B cell (primary cell): ENCODE measurements at regions not wholly inside any gene's neighbourhood (a gene's known extent, or its start where the extent isn't known, plus 50 kb on each side); places are given as distances from the start of the nearest gene placed in this dataset.

ENCODE experiments used
- ATAC-seq: fragments of 200-7000 bp; cut with Tn5 transposase; one replicate; pipeline ENCODE4 v1.10.0; 2021; ENCODE audit warnings: low read depth, mild to moderate bottlenecking, moderate number of reproducible peaks, moderate library complexity
- CTCF ChIA-PET: fragments of 350-600 bp; sonication (Branson Sonifier 250); formaldehyde crosslinking; loops from one replicate; lab custom pipeline; 2021; ENCODE audit warnings: antibody characterized with exemption, inconsistent platforms; lab: Charles Lee
- POLR2A ChIA-PET: fragments of 350-600 bp; sonication (Branson Sonifier 250); formaldehyde crosslinking; loops from one replicate; lab custom pipeline; 2021; ENCODE audit warnings: antibody characterized with exemption; lab: Charles Lee
- DNase-seq: peaks from one replicate; pipeline ENCODE4 v3.0.0; 2013
- H2AFZ ChIP-seq: 2 replicates; pipeline ENCODE4 v1.6.1; 2012; ENCODE audit warnings: mild to moderate bottlenecking, low read depth, low read length; ENCODE audit not compliant: insufficient read depth, poor library complexity, severe bottlenecking
- H3K27ac ChIP-seq, 2 donors: 1 replicate in 1 of 2; 2 replicates in 1 of 2; pipeline ENCODE4 v1.5.1; 2012 to 2013; ENCODE audit warnings: low read length in 2 of 2, mild to moderate bottlenecking in 2 of 2, moderate library complexity in 1 of 2
- H3K27me3 ChIP-seq, 4 experiments: fragments of 200-600 bp in 1 of 4; sonication (generic) in 1 of 4; replicated peaks in 1 of 4; 1 replicate in 2 of 4; 2 replicates in 2 of 4; pipeline versions ENCODE4 v1.6.1 to v1.7.0; 2013 to 2016; ENCODE audit warnings: low read length in 3 of 4, mild to moderate bottlenecking in 2 of 4, mixed read lengths in 1 of 4, moderate library complexity in 1 of 4; ENCODE audit not compliant: insufficient read depth in 4 of 4, control insufficient read depth in 3 of 4; ENCODE audit errors: control extremely low read depth in 1 of 4
- H3K36me3 ChIP-seq, 2 experiments: replicated peaks in 1 of 2; 1 replicate in 1 of 2; 2 replicates in 1 of 2; pipeline versions ENCODE4 v1.6.1 to v1.7.1; 2013; ENCODE audit warnings: low read length in 1 of 2; ENCODE audit not compliant: insufficient read depth in 2 of 2, control insufficient read depth in 1 of 2; ENCODE audit errors: control extremely low read depth in 1 of 2, extremely low read depth in 1 of 2
- H3K4me1 ChIP-seq, 2 donors: fragments of 200-600 bp in 1 of 2; sonication (generic) in 1 of 2; 1 replicate in 1 of 2; 2 replicates in 1 of 2; pipeline versions ENCODE4 v1.5.1 to v1.6.1; 2013 to 2017; ENCODE audit warnings: low read length in 2 of 2; ENCODE audit not compliant: control insufficient read depth in 2 of 2, insufficient read depth in 2 of 2
- H3K4me2 ChIP-seq: replicated peaks from 2 replicates; pipeline ENCODE3; 2012; ENCODE audit warnings: mild to moderate bottlenecking, low read depth, low read length; ENCODE audit not compliant: poor library complexity, severe bottlenecking
- H3K4me3 ChIP-seq, 5 experiments: fragments of 200-600 bp in 1 of 5; sonication (generic) in 1 of 5; 1 replicate in 3 of 5; 2 replicates in 2 of 5; pipeline versions ENCODE4 v1.5.1 to v1.7.0; 2011 to 2016; ENCODE audit warnings: low read length in 4 of 5, mild to moderate bottlenecking in 4 of 5, low read depth in 2 of 5, control low read depth in 1 of 5, moderate library complexity in 1 of 5; ENCODE audit not compliant: insufficient read depth in 1 of 5; ENCODE audit errors: control extremely low read depth in 1 of 5, extremely low read depth in 1 of 5
- H3K79me2 ChIP-seq: fragments of 200-600 bp; sonication (generic); one replicate; pipeline ENCODE4 v1.6.0; 2016; ENCODE audit warnings: low read length; ENCODE audit not compliant: control insufficient read depth, insufficient read depth
- H3K9ac ChIP-seq: fragments of 200-600 bp; sonication (generic); 2 replicates; pipeline ENCODE4 v1.6.1; 2017; ENCODE audit warnings: mild to moderate bottlenecking, low read length, moderate library complexity
- H3K9me3 ChIP-seq, 3 donors: one replicate each; pipeline versions ENCODE4 v1.6.1 to v1.7.1; 2013; ENCODE audit warnings: low read length in 2 of 3; ENCODE audit not compliant: control insufficient read depth in 2 of 3, insufficient read depth in 1 of 3; ENCODE audit errors: control extremely low read depth in 1 of 3
- H4K20me1 ChIP-seq: 2 replicates; pipeline ENCODE4 v1.6.0; 2012; ENCODE audit warnings: mild to moderate bottlenecking, low read length; ENCODE audit not compliant: insufficient read depth, control insufficient read depth, poor library complexity, severe bottlenecking
- H3K27ac Mint-ChIP-seq: one replicate; pipeline ENCODE4 v1.8.0; 2021; ENCODE audit warnings: mixed read lengths
- H3K27me3 Mint-ChIP-seq: one replicate; pipeline ENCODE4 v1.8.0; 2021; ENCODE audit warnings: mixed read lengths
- H3K4me1 Mint-ChIP-seq: one replicate; pipeline ENCODE4 v1.8.0; 2021; ENCODE audit warnings: mixed read lengths
- H3K4me3 Mint-ChIP-seq: one replicate; pipeline ENCODE4 v1.8.0; 2021; ENCODE audit warnings: mixed read lengths
- H3K9me3 Mint-ChIP-seq: one replicate; pipeline ENCODE4 v1.8.0; 2022; ENCODE audit warnings: mixed read lengths; ENCODE audit not compliant: insufficient read depth
- EZH2 ChIP-seq: IDR thresholded peaks from 2 replicates; pipeline ENCODE4 v1.6.1; 2012; ENCODE audit warnings: borderline replicate concordance, low read depth, mild to moderate bottlenecking, moderate library complexity, low read length; ENCODE audit not compliant: insufficient read depth, poor library complexity, severe bottlenecking
- WGBS: methylation state at CpG from one replicate; pipeline ENCODE4 v1.1.5; 2013; ENCODE audit warnings: missing lambda C conversion rate; ENCODE audit not compliant: insufficient coverage; 5-methylcytosine and 5-hydroxymethylcytosine counted together
- intact Hi-C: fragments of 100-400 bp; cut with micrococcal nuclease; formaldehyde crosslinking; loops from one replicate; pipeline ENCODE4 v1.10.0; 2022
- TF ChIP-seq, protein P1 (sequence below): fragments of 200-600 bp; IDR thresholded peaks from one replicate; pipeline ENCODE4 v1.8.0; 2022; ENCODE audit warnings: antibody characterized with exemption, mild to moderate bottlenecking

DNA sequence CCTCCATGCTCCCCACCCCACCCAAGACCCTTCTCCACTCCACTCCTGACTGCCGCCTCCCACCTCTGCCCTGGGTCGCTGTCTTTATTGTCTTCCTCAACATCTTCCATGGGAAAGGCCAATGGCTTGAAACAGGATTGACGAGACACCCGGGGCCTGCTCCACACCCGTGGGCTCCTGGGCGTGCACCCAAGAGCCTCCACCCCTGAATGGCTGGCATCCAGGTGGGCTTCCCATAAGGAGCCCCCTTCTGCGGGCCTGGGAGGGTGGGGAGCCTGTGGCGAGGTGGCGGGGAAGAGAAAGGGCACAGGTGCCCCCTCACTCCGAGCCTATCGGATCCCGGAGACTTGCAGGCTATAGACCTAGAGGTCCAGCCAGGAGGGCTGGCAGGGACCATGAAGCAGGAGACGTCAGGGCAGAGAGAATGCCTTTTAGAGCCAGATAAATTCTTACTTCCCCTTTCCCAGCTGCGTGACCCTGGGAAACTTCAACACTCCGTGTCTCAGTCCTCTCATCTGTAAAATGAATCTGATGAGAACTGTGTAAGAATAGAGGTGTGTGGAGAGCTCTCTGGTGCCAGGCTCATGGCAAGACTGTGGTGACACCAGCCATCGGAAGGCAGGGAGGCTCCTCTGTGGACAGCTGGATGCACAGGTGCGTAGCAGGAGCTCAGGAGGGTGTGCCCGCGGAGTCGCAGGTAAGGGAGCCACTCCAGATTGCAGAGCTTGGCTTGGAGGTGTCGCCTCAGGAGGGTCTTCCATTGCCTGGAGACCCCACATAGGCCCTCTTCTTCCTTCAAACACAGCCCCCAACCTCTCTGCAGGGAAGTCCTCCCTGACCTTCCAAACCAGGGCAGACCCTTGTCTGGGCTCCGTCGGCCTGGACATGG, 53.9 kb downstream of the SMIM38 start:
- Mint-ChIP-seq H3K27ac (no peak overlapping the region), H3K27me3 (peaks cover 12% of the 10 kb centered on the region), H3K4me3 (no peak overlapping the region), H3K4me1 (peaks cover 5% of the 10 kb centered on the region), H3K9me3 (peaks cover 4% of the 10 kb centered on the region)
- no peaks in the 10 kb centered on the region for H3K27me3 ChIP-seq
- H4K20me1 ChIP-seq = no peaks in the 10 kb centered on the region
- H3K4me2 ChIP-seq = no peak overlapping the region
- CTCF ChIA-PET = no interaction called here
- peaks cover 0 to 4% of the 10 kb centered on the region in 2 donors for H3K4me1 ChIP-seq
- H3K79me2 ChIP-seq = no peaks in the 10 kb centered on the region
- H3K9me3 ChIP-seq = peaks cover 0 to 12% (median 0%) of the 10 kb centered on the region in 3 donors
- POLR2A ChIA-PET = no interaction called here
- H3K27ac ChIP-seq = no peak overlapping the region
- H3K9ac ChIP-seq = no peak overlapping the region
- H3K4me3 ChIP-seq = no peak overlapping the region
- intact Hi-C loops = no loop called here
- WGBS = 84% methylated on average over 21 of the region's 23 CpGs
- no peaks in the 10 kb centered on the region for H3K36me3 ChIP-seq
- H2AFZ ChIP-seq = no peak overlapping the region
- DNase-seq (no peak), ATAC-seq (no peak)
- TF ChIP-seq EZH2 = no peak
- TF ChIP-seq, protein P1, sequence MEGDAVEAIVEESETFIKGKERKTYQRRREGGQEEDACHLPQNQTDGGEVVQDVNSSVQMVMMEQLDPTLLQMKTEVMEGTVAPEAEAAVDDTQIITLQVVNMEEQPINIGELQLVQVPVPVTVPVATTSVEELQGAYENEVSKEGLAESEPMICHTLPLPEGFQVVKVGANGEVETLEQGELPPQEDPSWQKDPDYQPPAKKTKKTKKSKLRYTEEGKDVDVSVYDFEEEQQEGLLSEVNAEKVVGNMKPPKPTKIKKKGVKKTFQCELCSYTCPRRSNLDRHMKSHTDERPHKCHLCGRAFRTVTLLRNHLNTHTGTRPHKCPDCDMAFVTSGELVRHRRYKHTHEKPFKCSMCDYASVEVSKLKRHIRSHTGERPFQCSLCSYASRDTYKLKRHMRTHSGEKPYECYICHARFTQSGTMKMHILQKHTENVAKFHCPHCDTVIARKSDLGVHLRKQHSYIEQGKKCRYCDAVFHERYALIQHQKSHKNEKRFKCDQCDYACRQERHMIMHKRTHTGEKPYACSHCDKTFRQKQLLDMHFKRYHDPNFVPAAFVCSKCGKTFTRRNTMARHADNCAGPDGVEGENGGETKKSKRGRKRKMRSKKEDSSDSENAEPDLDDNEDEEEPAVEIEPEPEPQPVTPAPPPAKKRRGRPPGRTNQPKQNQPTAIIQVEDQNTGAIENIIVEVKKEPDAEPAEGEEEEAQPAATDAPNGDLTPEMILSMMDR = no peak

DNA sequence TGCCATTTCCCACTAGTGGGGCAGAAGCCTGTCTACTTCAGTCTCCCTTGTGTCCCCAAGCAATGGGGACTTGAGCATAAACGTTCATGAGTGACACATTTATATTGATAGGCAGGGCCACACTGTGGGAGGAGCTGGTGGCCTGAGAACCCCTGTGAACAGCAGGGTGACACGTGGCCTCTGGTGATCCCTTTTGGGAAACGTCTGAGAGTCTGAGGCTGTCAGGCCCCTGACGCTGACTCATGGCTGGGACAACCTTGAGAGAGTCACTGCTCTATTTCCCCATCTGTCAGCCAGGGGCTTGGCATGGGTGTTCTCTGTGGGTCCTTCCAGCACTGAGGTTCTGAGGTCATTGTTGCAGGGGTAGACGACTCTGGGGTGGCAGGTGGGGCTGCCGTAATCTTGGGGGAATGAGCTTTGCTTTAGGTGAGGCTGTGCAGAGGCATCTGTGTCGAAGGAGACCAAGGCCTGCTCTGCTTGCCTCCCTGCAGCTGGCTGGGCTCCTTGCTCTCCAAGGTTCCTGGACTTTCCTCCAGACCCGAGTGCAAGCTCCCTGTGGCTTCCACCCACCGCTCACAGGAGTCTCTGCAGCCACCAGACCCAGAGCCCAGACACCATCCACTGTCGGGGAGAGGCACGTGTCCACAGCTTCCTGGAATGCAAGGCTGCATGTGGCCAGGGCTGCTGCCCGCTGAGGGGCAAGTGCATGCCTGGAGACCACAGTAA, 54.7 kb downstream of the SMIM38 start:
- Histone ChIP-seq H3K4me1 (peaks cover 0 to 4% of the 10 kb centered on the region in 2 donors), H3K9ac (no peak overlapping the region), H3K79me2 (no peaks in the 10 kb centered on the region), H3K27ac (no peak overlapping the region), H3K27me3 (no peaks in the 10 kb centered on the region), H3K4me2 (no peak overlapping the region), H3K9me3 (peaks cover 0 to 12% (median 0%) of the 10 kb centered on the region in 3 donors), H3K36me3 (no peaks in the 10 kb centered on the region), H2AFZ (no peak overlapping the region), H4K20me1 (no peaks in the 10 kb centered on the region), H3K4me3 (no peak overlapping the region)
- peaks cover 4% of the 10 kb centered on the region for H3K9me3 Mint-ChIP-seq
- peaks cover 5% of the 10 kb centered on the region for H3K4me1 Mint-ChIP-seq
- H3K27ac Mint-ChIP-seq = no peak overlapping the region
- TF ChIP-seq, protein P1 = no peak
- no peak for TF ChIP-seq EZH2
- peaks cover 13% of the 10 kb centered on the region for H3K27me3 Mint-ChIP-seq
- WGBS = 63% methylated on average over 12 of the region's 12 CpGs
- ChIA-PET POLR2A (no interaction called here), CTCF (interaction anchor here (0.7 kb wide), 1 partner anchor 241 kb away, joined by 3 read pairs; no protein-coding TSS in a partner anchor)
- DNase-seq (no peak), ATAC-seq (no peak)
- intact Hi-C loops = no loop called here
- H3K4me3 Mint-ChIP-seq = no peak overlapping the region
